GM23248 (cell line): ENCODE measurements at regions not wholly inside any gene's neighbourhood (a gene's known extent, or its start where the extent isn't known, plus 50 kb on each side); places are given as distances from the start of the nearest gene placed in this dataset.
"Not testable (repeated sequence)": the region's sequence is repeated elsewhere in the genome, so short reads cannot be mapped to it uniquely, and the experiment has no call there.

Experiments
- DNase-seq: peaks from one replicate; pipeline ENCODE4 v3.0.0-alpha.2; 2015
- H2AFZ ChIP-seq: fragments of 200-600 bp; sonication (generic); 2 replicates; pipeline ENCODE4 v1.6.1; 2016; ENCODE audit warnings: antibody characterized with exemption
- H3F3A ChIP-seq: fragments of 200-600 bp; sonication (generic); 2 replicates; pipeline ENCODE4 v1.6.1; 2016; ENCODE audit warnings: mild to moderate bottlenecking, antibody characterized with exemption, mixed run types; ENCODE audit not compliant: insufficient read depth
- H3K27ac ChIP-seq: fragments of 200-600 bp; sonication (generic); 2 replicates; pipeline ENCODE4 v1.5.1; 2016; ENCODE audit warnings: mild to moderate bottlenecking
- H3K27me3 ChIP-seq: fragments of 200-600 bp; sonication (generic); replicated peaks from 2 replicates; pipeline ENCODE4 v1.6.1; 2016; ENCODE audit warnings: mild to moderate bottlenecking; ENCODE audit not compliant: insufficient read depth
- H3K36me3 ChIP-seq: fragments of 200-600 bp; sonication (generic); 2 replicates; pipeline ENCODE4 v1.6.1; 2016; ENCODE audit warnings: low read depth, mild to moderate bottlenecking
- H3K4me1 ChIP-seq: fragments of 200-600 bp; sonication (generic); 2 replicates; pipeline ENCODE4 v1.6.1; 2016; ENCODE audit warnings: mild to moderate bottlenecking; ENCODE audit not compliant: insufficient read depth
- H3K4me2 ChIP-seq: fragments of 200-600 bp; sonication (generic); one replicate; pipeline ENCODE4 v1.6.1; 2016; ENCODE audit warnings: mild to moderate bottlenecking; ENCODE audit not compliant: unreplicated experiment
- H3K4me3 ChIP-seq: fragments of 200-600 bp; sonication (generic); 2 replicates; pipeline ENCODE4 v1.5.1; 2016; ENCODE audit warnings: mild to moderate bottlenecking
- H3K79me2 ChIP-seq: fragments of 200-600 bp; sonication (generic); 2 replicates; pipeline ENCODE4 v1.6.1; 2016; ENCODE audit warnings: mild to moderate bottlenecking; ENCODE audit not compliant: insufficient read depth
- H3K9ac ChIP-seq: fragments of 200-600 bp; sonication (generic); 2 replicates; pipeline ENCODE4 v1.6.1; 2016; ENCODE audit warnings: mild to moderate bottlenecking
- H3K9me2 ChIP-seq: fragments of 200-600 bp; sonication (generic); 2 replicates; pipeline ENCODE4 v1.6.1; 2016; ENCODE audit warnings: mixed run types, mild to moderate bottlenecking, moderate library complexity; ENCODE audit not compliant: insufficient read depth
- H3K9me3 ChIP-seq: fragments of 200-600 bp; sonication (generic); one replicate; pipeline ENCODE4 v1.6.1; 2017; ENCODE audit warnings: low read depth
- H4K20me1 ChIP-seq: fragments of 200-600 bp; sonication (generic); 2 replicates; pipeline ENCODE4 v1.6.0; 2016; ENCODE audit not compliant: insufficient read depth
- EZH2 ChIP-seq: fragments of 200-600 bp; sonication (generic); IDR thresholded peaks from 2 replicates; pipeline ENCODE4 v1.6.1; 2018; ENCODE audit warnings: antibody characterized with exemption, mild to moderate bottlenecking; ENCODE audit not compliant: insufficient read depth, poor library complexity, severe bottlenecking
- EZH2phosphoT487 ChIP-seq: fragments of 200-600 bp; sonication (generic); IDR thresholded peaks from 2 replicates; pipeline ENCODE4 v1.6.1; 2018; ENCODE audit warnings: antibody characterized with exemption, moderate library complexity, mild to moderate bottlenecking, low read depth; ENCODE audit not compliant: insufficient read depth
- WGBS, 2 experiments: methylation state at CpG; one replicate each; pipeline ENCODE4 v1.1.6; 2015 to 2017; ENCODE audit warnings: low lambda C conversion rate in 2 of 2, low coverage in 1 of 2; ENCODE audit errors: missing lambda C conversion rate in 2 of 2; 5-methylcytosine and 5-hydroxymethylcytosine counted together
- in situ Hi-C: fragments of 300-500 bp; cut with MboI; formaldehyde crosslinking; loops from 2 replicates; pipeline ENCODE4 v1.15.0; 2020

DNA sequence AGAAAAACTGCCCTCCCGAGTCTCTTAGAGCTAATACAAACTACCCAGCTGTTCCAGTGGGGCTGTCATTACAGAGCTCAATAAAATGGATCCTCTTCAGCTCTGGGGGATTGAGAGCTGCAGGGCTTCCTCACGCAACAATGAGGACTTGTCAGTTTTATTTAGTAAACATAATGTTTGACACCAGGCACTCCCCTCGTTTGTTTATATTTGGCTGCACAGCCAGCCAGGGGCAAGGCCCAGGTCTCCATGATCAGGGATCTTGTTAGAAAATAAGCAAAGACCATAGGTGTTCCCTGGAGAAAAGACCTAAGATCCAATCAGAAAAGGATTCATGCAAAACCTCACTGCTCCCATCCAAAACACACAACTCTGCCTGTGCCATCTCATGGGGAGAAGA lies 158.2 kb downstream of the C1D start:
- H3K27me3 ChIP-seq, result no peaks in the 10 kb centered on the region
- H3K36me3 ChIP-seq, result no peaks in the 10 kb centered on the region
- H2AFZ ChIP-seq, result peak overlapping the region; percentile 43; the same call in 1 of the 2 replicates
- H3K9me2 ChIP-seq, result no peaks in the 10 kb centered on the region
- H4K20me1 ChIP-seq, result no peaks in the 10 kb centered on the region
- no peak overlapping the region for H3K9ac ChIP-seq
- TF ChIP-seq EZH2 (no peak), EZH2phosphoT487 (no peak)
- H3K4me2 ChIP-seq, result no peak overlapping the region
- no peaks in the 10 kb centered on the region for H3K4me1 ChIP-seq
- in situ Hi-C loops, result no loop called here
- no peaks in the 10 kb centered on the region for H3F3A ChIP-seq
- 64 to 71% methylated on average over 3 of the region's 3 CpGs for WGBS, 2 experiments
- DNase-seq, result no peak
- H3K4me3 ChIP-seq, result no peak overlapping the region
- H3K79me2 ChIP-seq, result no peaks in the 10 kb centered on the region
- no peak overlapping the region for H3K27ac ChIP-seq
- H3K9me3 ChIP-seq, result no peaks in the 10 kb centered on the region

GRCh38 chr2:67904966-67905365 lies 157.8 kb downstream of the C1D start:
- H4K20me1 ChIP-seq, result no peaks in the 10 kb centered on the region
- H3K9me2 ChIP-seq, result no peaks in the 10 kb centered on the region
- no peaks in the 10 kb centered on the region for H3K9me3 ChIP-seq
- H3K27me3 ChIP-seq, result no peaks in the 10 kb centered on the region
- in situ Hi-C loops, result no loop called here
- TF ChIP-seq EZH2 (no peak), EZH2phosphoT487 (no peak)
- H3K4me2 ChIP-seq, result no peak overlapping the region
- H3K4me1 ChIP-seq, result no peaks in the 10 kb centered on the region
- no peak for DNase-seq
- H2AFZ ChIP-seq, result peak overlapping the region; percentile 43; the same call in 1 of the 2 replicates
- no peaks in the 10 kb centered on the region for H3K36me3 ChIP-seq
- WGBS, 2 experiments, result 41 to 46% methylated on average over 4 of the region's 4 CpGs
- no peaks in the 10 kb centered on the region for H3K79me2 ChIP-seq
- H3K4me3 ChIP-seq, result no peak overlapping the region
- no peaks in the 10 kb centered on the region for H3F3A ChIP-seq
- H3K9ac ChIP-seq, result no peak overlapping the region
- no peak overlapping the region for H3K27ac ChIP-seq

DNA sequence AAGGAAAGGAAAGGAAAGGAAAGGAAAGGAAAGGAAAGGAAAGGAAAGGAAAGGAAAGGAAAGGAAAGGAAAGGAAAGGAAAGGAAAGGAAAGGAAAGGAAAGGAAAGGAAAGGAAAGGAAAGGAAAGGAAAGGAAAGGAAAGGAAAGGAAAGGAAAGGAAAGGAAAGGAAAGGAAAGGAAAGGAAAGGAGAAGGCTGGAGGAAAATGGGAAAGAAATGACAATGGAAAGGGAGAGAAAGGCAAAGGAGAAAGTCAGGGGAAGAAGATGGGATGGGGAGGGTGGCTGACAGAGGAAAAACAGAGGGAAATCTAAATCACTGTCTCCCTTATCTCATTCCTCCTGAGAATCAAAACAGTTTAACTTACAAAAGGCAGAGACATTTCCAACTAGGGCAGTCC lies 156.3 kb downstream of the C1D start:
- H4K20me1 ChIP-seq, H3K4me1 ChIP-seq, H2AFZ ChIP-seq, H3K9me3 ChIP-seq, H3K27ac ChIP-seq, H3K9me2 ChIP-seq, H3F3A ChIP-seq, H3K36me3 ChIP-seq, in situ Hi-C loops, DNase-seq, H3K4me2 ChIP-seq, H3K9ac ChIP-seq, H3K27me3 ChIP-seq, H3K4me3 ChIP-seq, H3K79me2 ChIP-seq: not testable (repeated sequence)

DNA sequence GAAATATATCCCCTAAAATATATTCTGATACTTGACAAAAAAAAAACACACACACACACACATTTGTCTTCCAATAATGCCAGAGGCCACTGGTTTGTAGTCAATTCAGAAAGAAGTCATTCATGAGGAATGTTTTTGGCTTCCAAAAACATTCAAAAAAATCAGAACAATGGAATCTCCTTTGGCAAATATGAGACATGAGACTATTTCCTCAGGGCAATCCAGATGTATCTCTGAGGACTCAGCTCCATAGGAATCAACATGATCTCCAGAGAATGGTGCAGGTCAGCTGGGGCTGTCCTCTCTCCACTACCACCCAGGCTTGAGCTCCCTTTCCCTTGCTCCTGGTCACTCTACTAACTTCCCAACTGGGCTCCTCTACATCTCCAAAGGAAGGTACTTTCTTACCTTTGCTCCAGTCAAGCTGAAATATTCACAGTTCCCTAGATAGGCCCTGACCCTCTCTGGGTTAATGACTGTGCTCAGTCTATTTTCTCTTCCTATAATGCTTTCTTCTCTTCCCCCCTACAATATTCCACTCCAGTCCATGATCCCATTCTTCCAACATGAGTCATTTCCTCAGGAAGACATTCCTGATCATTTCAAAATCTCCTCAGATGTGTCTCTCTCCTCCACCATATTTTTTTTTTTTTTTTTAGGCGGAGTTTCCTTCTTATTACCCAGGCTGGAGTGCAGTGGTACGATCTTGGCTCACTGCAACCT lies 145.3 kb downstream of the C1D start:
- H3K4me1 ChIP-seq, result peaks cover 17% of the 10 kb centered on the region
- in situ Hi-C loops, result no loop called here
- no peaks in the 10 kb centered on the region for H4K20me1 ChIP-seq
- no peaks in the 10 kb centered on the region for H3K79me2 ChIP-seq
- H3K4me2 ChIP-seq, result peak overlapping the region; percentile 87
- H3K27ac ChIP-seq, result peak overlapping the region; percentile 94
- peak overlapping the region; percentile 61 for H3K9ac ChIP-seq
- peak overlapping the region; percentile 61 for H3K4me3 ChIP-seq
- no peaks in the 10 kb centered on the region for H3K9me2 ChIP-seq
- H3F3A ChIP-seq, result peaks cover 22% of the 10 kb centered on the region
- peak; percentile 95 for DNase-seq
- peak overlapping the region; percentile 65 for H2AFZ ChIP-seq
- H3K36me3 ChIP-seq, result no peaks in the 10 kb centered on the region
- H3K9me3 ChIP-seq, result no peaks in the 10 kb centered on the region
- 0 to 7% methylated on average over 2 of the region's 2 CpGs for WGBS, 2 experiments
- TF ChIP-seq EZH2phosphoT487 (no peak), EZH2 (no peak)
- H3K27me3 ChIP-seq, result no peaks in the 10 kb centered on the region

DNA sequence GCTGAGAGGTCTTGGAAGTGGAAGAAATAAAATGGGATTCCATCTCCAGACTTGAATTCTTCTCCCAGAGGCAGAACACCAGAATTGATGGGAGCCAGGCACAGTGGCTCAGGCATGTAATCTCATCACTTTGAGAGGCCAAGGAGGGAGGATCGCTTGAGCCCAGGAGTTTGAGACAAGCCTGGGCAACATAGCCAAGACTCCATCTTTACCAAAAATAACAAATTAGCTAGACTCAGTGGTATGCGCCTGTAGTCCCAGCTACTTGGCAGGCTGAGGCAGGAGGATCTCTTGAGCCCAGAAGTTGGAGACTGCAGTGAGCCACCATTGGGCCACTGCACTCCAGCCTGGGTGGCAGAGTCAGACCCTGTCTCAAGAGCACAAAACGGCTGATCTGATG lies 144.3 kb downstream of the C1D start:
- WGBS, 2 experiments, result 19 to 28% methylated on average over 3 of the region's 3 CpGs
- Histone ChIP-seq H3K27me3 (no peaks in the 10 kb centered on the region), H3K4me3 (no peak overlapping the region), H3K9me3 (no peaks in the 10 kb centered on the region), H3K4me2 (no peak overlapping the region), H3K79me2 (no peaks in the 10 kb centered on the region), H3K9ac (no peak overlapping the region), H3K4me1 (peaks cover 17% of the 10 kb centered on the region), H4K20me1 (no peaks in the 10 kb centered on the region), H3K36me3 (no peaks in the 10 kb centered on the region), H2AFZ (peak overlapping the region; percentile 65; the same call in 1 of the 2 replicates), H3K9me2 (no peaks in the 10 kb centered on the region), H3K27ac (peak overlapping the region; percentile 94), H3F3A (peaks cover 22% of the 10 kb centered on the region)
- no peak for TF ChIP-seq EZH2phosphoT487
- no peak for TF ChIP-seq EZH2
- no peak for DNase-seq
- in situ Hi-C loops, result no loop called here
